ENCODE measurements at regions not wholly inside any gene's neighbourhood (a gene's known extent, or its start where the extent isn't known, plus 50 kb on each side); places are given as distances from the start of the nearest gene placed in this dataset.

- TF ChIP-seq CTCF (IDR thresholded peaks at IDR 0.05) (no peak), POLR2A (IDR thresholded peaks at IDR 0.05) (no peak)
Observed at GRCh38 chr10:93219347-93219746, 145.7 kb downstream of the CYP26A1 start.

All from thyroid gland (tissue), 4 donors.